ENCODE measurements at regions not wholly inside any gene's neighbourhood (a gene's known extent, or its start where the extent isn't known, plus 50 kb on each side); places are given as distances from the start of the nearest gene placed in this dataset.

DNA sequence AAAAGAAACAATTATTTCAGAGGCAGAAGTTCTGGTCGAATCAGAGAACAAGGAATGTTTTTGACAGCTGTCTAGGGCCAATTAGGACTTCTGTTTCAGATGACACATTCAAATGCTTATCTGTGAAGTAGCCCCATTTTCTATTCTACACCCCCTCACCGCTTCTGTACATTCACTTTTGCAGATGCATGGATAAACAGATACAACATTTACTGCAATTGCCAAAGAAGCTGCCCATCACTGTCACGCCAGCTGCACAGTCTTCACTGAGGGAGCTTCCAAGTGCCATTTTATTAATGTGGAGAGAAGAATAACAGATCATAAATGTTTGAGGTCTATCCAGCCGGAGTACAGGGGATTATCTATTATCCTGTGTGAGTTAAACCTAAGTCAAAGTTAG lies 426.8 kb upstream of the ARID1B start:
- TF ChIP-seq, protein P1, sequence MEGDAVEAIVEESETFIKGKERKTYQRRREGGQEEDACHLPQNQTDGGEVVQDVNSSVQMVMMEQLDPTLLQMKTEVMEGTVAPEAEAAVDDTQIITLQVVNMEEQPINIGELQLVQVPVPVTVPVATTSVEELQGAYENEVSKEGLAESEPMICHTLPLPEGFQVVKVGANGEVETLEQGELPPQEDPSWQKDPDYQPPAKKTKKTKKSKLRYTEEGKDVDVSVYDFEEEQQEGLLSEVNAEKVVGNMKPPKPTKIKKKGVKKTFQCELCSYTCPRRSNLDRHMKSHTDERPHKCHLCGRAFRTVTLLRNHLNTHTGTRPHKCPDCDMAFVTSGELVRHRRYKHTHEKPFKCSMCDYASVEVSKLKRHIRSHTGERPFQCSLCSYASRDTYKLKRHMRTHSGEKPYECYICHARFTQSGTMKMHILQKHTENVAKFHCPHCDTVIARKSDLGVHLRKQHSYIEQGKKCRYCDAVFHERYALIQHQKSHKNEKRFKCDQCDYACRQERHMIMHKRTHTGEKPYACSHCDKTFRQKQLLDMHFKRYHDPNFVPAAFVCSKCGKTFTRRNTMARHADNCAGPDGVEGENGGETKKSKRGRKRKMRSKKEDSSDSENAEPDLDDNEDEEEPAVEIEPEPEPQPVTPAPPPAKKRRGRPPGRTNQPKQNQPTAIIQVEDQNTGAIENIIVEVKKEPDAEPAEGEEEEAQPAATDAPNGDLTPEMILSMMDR (IDR thresholded peaks at IDR 0.05), result no peak
- DNase-seq, result no peak
- Mint-ChIP-seq H3K27ac (no peak overlapping the region), H3K36me3 (ENCODE audit: low read depth) (no peaks in the 10 kb centered on the region), H3K27me3 (ENCODE audit: insufficient read depth) (no peaks in the 10 kb centered on the region), H3K4me3 (no peak overlapping the region), H3K9me3 (peaks cover 15% of the 10 kb centered on the region; the same call in 1 of the 2 replicates), H3K4me1 (ENCODE audit: low read depth) (no peaks in the 10 kb centered on the region)

DNA sequence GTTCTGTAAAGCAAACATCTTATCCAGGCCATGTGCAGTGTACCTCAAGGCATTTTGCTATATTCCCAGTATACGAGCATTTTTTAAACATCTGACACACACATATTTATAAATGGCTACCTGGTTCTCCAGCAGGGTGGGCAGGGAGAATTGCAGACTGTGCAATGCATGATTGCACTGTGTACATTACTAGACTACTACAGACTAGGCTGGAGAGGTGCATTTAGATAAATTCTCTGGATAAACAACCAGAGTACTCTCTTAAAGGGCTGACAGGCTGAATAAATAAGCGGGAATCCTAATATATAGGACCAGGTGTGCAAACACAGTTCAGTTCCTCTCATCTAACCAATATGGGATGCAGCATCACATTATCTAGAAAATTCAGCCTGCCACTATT lies 428.3 kb upstream of the ARID1B start:
- no peak overlapping the region for H3K4me3 Mint-ChIP-seq
- no peak overlapping the region for H3K27ac Mint-ChIP-seq
- H3K4me1 Mint-ChIP-seq (ENCODE audit: low read depth), result no peaks in the 10 kb centered on the region
- no peak for DNase-seq
- no peaks in the 10 kb centered on the region for H3K27me3 Mint-ChIP-seq (ENCODE audit: insufficient read depth)
- no peaks in the 10 kb centered on the region for H3K36me3 Mint-ChIP-seq (ENCODE audit: low read depth)
- TF ChIP-seq, protein P1 (IDR thresholded peaks at IDR 0.05), result no peak
- peaks cover 15% of the 10 kb centered on the region; the same call in 1 of the 2 replicates for H3K9me3 Mint-ChIP-seq

DNA sequence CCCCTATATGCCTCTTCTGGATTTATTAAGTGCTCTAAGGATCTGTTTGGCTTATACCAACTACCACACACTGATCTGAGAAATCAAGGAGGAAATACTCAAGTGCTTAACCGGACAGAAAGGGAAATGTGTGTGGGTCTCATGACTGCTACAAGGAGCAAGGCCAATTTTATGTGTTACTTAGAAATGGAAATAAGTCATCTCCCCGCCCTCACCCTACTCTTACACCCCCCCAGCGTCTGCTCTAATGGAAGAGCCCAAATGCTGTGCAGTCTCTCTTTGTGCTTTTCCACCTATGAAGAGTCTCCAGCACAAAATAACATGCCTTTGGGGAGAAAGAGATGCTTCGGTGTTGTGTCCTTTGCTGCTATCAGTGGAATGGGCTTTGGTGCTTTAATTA lies 428.8 kb upstream of the ARID1B start:
- TF ChIP-seq, protein P1 (IDR thresholded peaks at IDR 0.05), result no peak
- no peaks in the 10 kb centered on the region for H3K36me3 Mint-ChIP-seq (ENCODE audit: low read depth)
- no peak for DNase-seq
- no peak overlapping the region for H3K4me3 Mint-ChIP-seq
- H3K9me3 Mint-ChIP-seq, result peaks cover 15% of the 10 kb centered on the region; the same call in 1 of the 2 replicates
- H3K4me1 Mint-ChIP-seq (ENCODE audit: low read depth), result no peaks in the 10 kb centered on the region
- H3K27ac Mint-ChIP-seq, result no peak overlapping the region
- no peaks in the 10 kb centered on the region for H3K27me3 Mint-ChIP-seq (ENCODE audit: insufficient read depth)

DNA sequence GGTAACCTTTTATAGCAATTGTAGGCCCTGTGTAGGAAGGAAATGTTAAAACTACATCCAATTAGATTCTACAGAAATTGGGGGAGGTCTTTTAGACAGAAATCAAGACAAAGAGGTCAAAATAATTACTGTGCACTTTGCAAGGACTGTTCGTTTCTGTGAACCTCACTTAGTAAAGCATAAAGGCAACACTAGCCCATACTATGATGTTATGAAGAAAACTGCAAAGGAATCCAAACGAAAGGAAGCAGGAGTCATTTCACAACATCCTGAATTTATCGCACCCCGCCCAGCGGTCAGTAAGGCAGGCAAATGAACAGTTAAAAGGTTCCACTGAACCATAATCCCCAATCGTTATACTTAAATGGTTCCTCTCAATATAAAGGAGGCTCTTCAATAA lies 429.5 kb upstream of the ARID1B start:
- Mint-ChIP-seq H3K4me3 (no peak overlapping the region), H3K9me3 (peaks cover 15% of the 10 kb centered on the region; the same call in 1 of the 2 replicates), H3K36me3 (ENCODE audit: low read depth) (no peaks in the 10 kb centered on the region), H3K27ac (no peak overlapping the region), H3K4me1 (ENCODE audit: low read depth) (no peaks in the 10 kb centered on the region), H3K27me3 (ENCODE audit: insufficient read depth) (no peaks in the 10 kb centered on the region)
- no peak for DNase-seq
- TF ChIP-seq, protein P1 (IDR thresholded peaks at IDR 0.05), result no peak

DNA sequence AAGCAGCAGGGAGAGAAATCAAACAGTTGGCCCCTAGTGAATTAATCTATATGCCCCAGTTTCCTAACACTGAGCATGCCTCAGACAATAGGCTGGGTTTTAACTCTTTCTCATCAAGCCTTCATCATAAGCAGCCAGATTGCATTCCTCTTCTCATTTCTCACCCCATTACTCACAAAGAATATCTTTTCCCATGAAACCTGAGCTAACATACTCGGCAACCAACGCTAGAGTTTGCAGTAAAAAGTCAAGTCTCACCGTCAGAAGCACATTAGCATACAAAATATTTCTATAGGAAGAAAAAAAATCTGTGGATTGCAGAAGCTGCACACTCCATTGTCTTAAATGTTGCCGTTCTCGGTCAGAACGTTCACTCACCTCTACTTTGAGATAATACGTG lies 429.9 kb upstream of the ARID1B start:
- TF ChIP-seq, protein P1 (IDR thresholded peaks at IDR 0.05), result no peak
- Mint-ChIP-seq H3K27me3 (ENCODE audit: insufficient read depth) (no peaks in the 10 kb centered on the region; the same call in 1 of the 2 replicates), H3K9me3 (peaks cover 12% of the 10 kb centered on the region; the same call in 1 of the 2 replicates), H3K36me3 (ENCODE audit: low read depth) (no peaks in the 10 kb centered on the region), H3K4me1 (ENCODE audit: low read depth) (no peaks in the 10 kb centered on the region), H3K4me3 (no peak overlapping the region), H3K27ac (no peak overlapping the region)
- DNase-seq, result no peak

DNA sequence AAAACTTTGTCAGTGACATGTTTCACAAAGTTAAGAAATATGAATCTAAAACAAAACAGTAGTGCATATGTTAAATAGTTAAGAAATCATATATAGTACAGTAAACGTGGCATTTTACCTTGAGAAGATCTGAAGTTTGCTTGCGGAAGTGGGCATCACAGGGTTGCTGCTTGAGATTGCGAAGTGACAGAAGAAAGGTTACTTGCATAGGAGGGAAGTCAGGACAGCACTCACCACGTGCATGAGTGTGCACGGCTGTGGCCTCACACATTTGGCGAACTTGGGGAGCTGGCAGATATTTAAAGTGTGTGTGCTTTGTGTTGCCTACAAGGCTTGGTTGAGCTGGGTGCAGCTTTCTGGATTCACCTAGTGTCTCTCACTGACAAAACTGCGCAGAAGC lies 431.5 kb upstream of the ARID1B start:
- Mint-ChIP-seq H3K27me3 (ENCODE audit: insufficient read depth) (no peaks in the 10 kb centered on the region; the same call in 1 of the 2 replicates), H3K36me3 (ENCODE audit: low read depth) (no peaks in the 10 kb centered on the region), H3K4me1 (ENCODE audit: low read depth) (no peaks in the 10 kb centered on the region), H3K27ac (no peak overlapping the region), H3K9me3 (peaks cover 5% of the 10 kb centered on the region; the same call in 1 of the 2 replicates), H3K4me3 (no peak overlapping the region)
- no peak for DNase-seq
- TF ChIP-seq, protein P1 (IDR thresholded peaks at IDR 0.05), result no peak

All from HFFc6 (cell line).